H9 (cell line): ENCODE measurements at regions not wholly inside any gene's neighbourhood (a gene's known extent, or its start where the extent isn't known, plus 50 kb on each side); places are given as distances from the start of the nearest gene placed in this dataset.

Experiments
- DNase-seq: peaks from one replicate; pipeline ENCODE4 v3.0.0-alpha.2; 2017
- H2AFZ ChIP-seq: one replicate; pipeline ENCODE4 v1.6.1; 2013; ENCODE audit warnings: mild to moderate bottlenecking, low read length, control low read depth, moderate library complexity
- H2AK5ac ChIP-seq: 2 replicates; pipeline ENCODE4 v1.6.1; 2013; ENCODE audit warnings: low read length, control low read depth, mixed read lengths; ENCODE audit not compliant: insufficient read length
- H2BK120ac ChIP-seq: one replicate; pipeline ENCODE4 v1.6.1; 2013; ENCODE audit warnings: low read depth, mild to moderate bottlenecking, low read length, control low read depth, inconsistent platforms; ENCODE audit not compliant: poor library complexity, severe bottlenecking
- H2BK12ac ChIP-seq: 2 replicates; pipeline ENCODE4 v1.6.1; 2013; ENCODE audit warnings: low read length, control low read depth, mixed read lengths, low read depth; ENCODE audit not compliant: insufficient read length
- H2BK15ac ChIP-seq: 2 replicates; pipeline ENCODE4 v1.6.1; 2013; ENCODE audit warnings: low read depth, low read length, control low read depth
- H2BK20ac ChIP-seq: one replicate; pipeline ENCODE4 v1.6.1; 2013; ENCODE audit warnings: low read depth, mild to moderate bottlenecking, low read length, control low read depth, inconsistent platforms; ENCODE audit not compliant: poor library complexity, severe bottlenecking
- H2BK5ac ChIP-seq: 2 replicates; pipeline ENCODE4 v1.6.1; 2013; ENCODE audit warnings: low read length, control low read depth, mixed read lengths; ENCODE audit not compliant: insufficient read length
- H3K14ac ChIP-seq: 2 replicates; pipeline ENCODE4 v1.6.1; 2013; ENCODE audit warnings: low read length, control low read depth; ENCODE audit not compliant: insufficient read depth
- H3K18ac ChIP-seq: 2 replicates; pipeline ENCODE4 v1.6.1; 2013; ENCODE audit warnings: low read depth, mild to moderate bottlenecking, mixed read lengths, low read length, control low read depth; ENCODE audit not compliant: insufficient read length
- H3K23ac ChIP-seq: 2 replicates; pipeline ENCODE4 v1.6.1; 2013; ENCODE audit warnings: low read length, control low read depth, mixed read lengths, low read depth; ENCODE audit not compliant: insufficient read length
- H3K23me2 ChIP-seq: 2 replicates; pipeline ENCODE4 v1.6.1; 2013; ENCODE audit warnings: low read depth, mild to moderate bottlenecking, mixed read lengths, low read length, control low read depth; ENCODE audit not compliant: insufficient read length, poor library complexity, severe bottlenecking
- H3K27ac ChIP-seq: 2 replicates; pipeline ENCODE4 v1.5.1; 2013; ENCODE audit warnings: low read length, control low read depth, mixed read lengths, low read depth; ENCODE audit not compliant: insufficient read length
- H3K27me3 ChIP-seq: 2 replicates; pipeline ENCODE4 v1.6.1; 2013; ENCODE audit warnings: low read length, control low read depth, inconsistent platforms; ENCODE audit not compliant: insufficient read depth
- H3K4ac ChIP-seq: 2 replicates; pipeline ENCODE4 v1.6.1; 2013; ENCODE audit warnings: low read depth, mild to moderate bottlenecking, control low read depth, inconsistent platforms, low read length, moderate library complexity
- H3K4me1 ChIP-seq: 2 replicates; pipeline ENCODE4 v1.6.1; 2013; ENCODE audit warnings: low read length, control low read depth, inconsistent platforms; ENCODE audit not compliant: insufficient read depth
- H3K4me2 ChIP-seq: 2 replicates; pipeline ENCODE4 v1.6.1; 2013; ENCODE audit warnings: low read length, control low read depth, mixed read lengths; ENCODE audit not compliant: insufficient read length, insufficient read depth
- H3K56ac ChIP-seq: 2 replicates; pipeline ENCODE4 v1.6.1; 2013; ENCODE audit warnings: low read depth, mild to moderate bottlenecking, mixed read lengths, low read length, control low read depth; ENCODE audit not compliant: insufficient read length
- H3K79me1 ChIP-seq: 2 replicates; pipeline ENCODE4 v1.6.1; 2013; ENCODE audit warnings: low read depth, mild to moderate bottlenecking, moderate library complexity, low read length, control low read depth, inconsistent platforms; ENCODE audit not compliant: insufficient read depth, poor library complexity, severe bottlenecking
- H3K79me2 ChIP-seq: 2 replicates; pipeline ENCODE4 v1.6.1; 2013; ENCODE audit warnings: low read length, control low read depth, inconsistent platforms; ENCODE audit not compliant: insufficient read depth
- H3K9ac ChIP-seq: 2 replicates; pipeline ENCODE4 v1.6.1; 2013; ENCODE audit warnings: low read length, control low read depth, mixed read lengths; ENCODE audit not compliant: insufficient read length; ENCODE audit errors: extremely low read depth
- H3K9me3 ChIP-seq: one replicate; pipeline ENCODE4 v1.6.1; 2013; ENCODE audit warnings: low read depth, low read length, inconsistent platforms; ENCODE audit not compliant: control insufficient read depth
- H3T11ph ChIP-seq: one replicate; pipeline ENCODE4 v1.6.1; 2013; ENCODE audit warnings: mild to moderate bottlenecking, low read length, control low read depth, inconsistent platforms
- H4K20me1 ChIP-seq: one replicate; pipeline ENCODE4 v1.6.1; 2013; ENCODE audit not compliant: control insufficient read depth, insufficient read length, insufficient read depth
- H4K5ac ChIP-seq: 2 replicates; pipeline ENCODE4 v1.6.1; 2013; ENCODE audit warnings: low read depth, mild to moderate bottlenecking, mixed read lengths, low read length, control low read depth; ENCODE audit not compliant: insufficient read length
- H4K8ac ChIP-seq: replicated peaks from 2 replicates; pipeline ENCODE4 v1.6.1; 2013; ENCODE audit warnings: low read length, control low read depth, mixed read lengths, low read depth; ENCODE audit not compliant: insufficient read length
- H4K91ac ChIP-seq: 2 replicates; pipeline ENCODE4 v1.6.1; 2013; ENCODE audit warnings: low read depth, mild to moderate bottlenecking, moderate library complexity, mixed read lengths, low read length, control low read depth; ENCODE audit not compliant: insufficient read length
- H3K27ac Mint-ChIP-seq, 3 experiments: 2 replicates in 2 of 3; 3 replicates in 1 of 3; pipeline ENCODE4 v1.8.0; 2020 to 2021; ENCODE audit warnings: mixed read lengths in 3 of 3, mild to moderate bottlenecking in 1 of 3, moderate library complexity in 1 of 3
- H3K27me3 Mint-ChIP-seq: 2 replicates; pipeline ENCODE4 v1.8.0; 2021; ENCODE audit warnings: low read depth, mild to moderate bottlenecking, moderate library complexity, mixed read lengths
- H3K36me3 Mint-ChIP-seq, 3 experiments: 2 replicates in 2 of 3; 3 replicates in 1 of 3; pipeline ENCODE4 v1.8.0; 2020 to 2021; ENCODE audit warnings: low read depth in 3 of 3, mixed read lengths in 3 of 3; ENCODE audit not compliant: insufficient read depth in 1 of 3
- H3K4me1 Mint-ChIP-seq, 2 experiments: 2 replicates each; pipeline ENCODE4 v1.8.0; 2020; ENCODE audit warnings: mixed read lengths in 2 of 2
- H3K4me3 Mint-ChIP-seq, 2 experiments: 2 replicates in 1 of 2; 3 replicates in 1 of 2; pipeline ENCODE4 v1.8.0; 2020 to 2021; ENCODE audit warnings: mild to moderate bottlenecking in 2 of 2, mixed read lengths in 2 of 2, moderate library complexity in 1 of 2
- H3K9me3 Mint-ChIP-seq, 2 experiments: 2 replicates in 1 of 2; 3 replicates in 1 of 2; pipeline ENCODE4 v1.8.0; 2020; ENCODE audit warnings: mild to moderate bottlenecking in 2 of 2, mixed read lengths in 2 of 2, moderate library complexity in 1 of 2
- CTCF ChIP-seq: fragments of 200-600 bp; sonication (generic); conservative IDR thresholded peaks from 3 replicates; pipeline ENCODE4 v1.8.0; 2021; ENCODE audit warnings: antibody characterized with exemption, mild to moderate bottlenecking
- WGBS: extraction: QIAGEN DNeasy Blood & Tissue Kit; methylation state at CpG from one replicate; pipeline ENCODE4 v1.1.7; 2013; ENCODE audit warnings: missing lambda C conversion rate, low lambda C conversion rate, mixed read lengths; ENCODE audit not compliant: insufficient read length; ENCODE audit errors: extremely low coverage; 5-methylcytosine and 5-hydroxymethylcytosine counted together

- no peak overlapping the region for H3K27ac ChIP-seq
- no peaks in the 10 kb centered on the region for H3K9me3 Mint-ChIP-seq
Measured at GRCh38 chr18:41621177-41621576, 333.9 kb upstream of the PIK3C3 start.

More at GRCh38 chr18:41621177-41621576, 333.9 kb upstream of the PIK3C3 start:
- Histone ChIP-seq H3K4me2 (no peak overlapping the region), H4K91ac (no peak overlapping the region), H2BK120ac (no peak overlapping the region), H3K4me1 (peaks cover 6% of the 10 kb centered on the region; the same call in 1 of the 2 replicates), H2BK5ac (no peak overlapping the region), H2BK20ac (no peak overlapping the region), H4K20me1 (no peaks in the 10 kb centered on the region), H4K8ac (no peak overlapping the region), H3K18ac (no peak overlapping the region), H4K5ac (no peak overlapping the region), H3K4ac (no peak overlapping the region), H3K9ac (no peak overlapping the region), H3K9me3 (no peaks in the 10 kb centered on the region), H3K56ac (no peak overlapping the region), H2AK5ac (no peak overlapping the region), H3K79me1 (peaks cover under 1% of the 10 kb centered on the region), H2AFZ (no peak overlapping the region), H3K14ac (no peak overlapping the region), H3K23me2 (no peaks in the 10 kb centered on the region), H2BK12ac (no peak overlapping the region), H3K27me3 (no peaks in the 10 kb centered on the region), H3K79me2 (peaks cover 4% of the 10 kb centered on the region; the same call in 1 of the 2 replicates), H2BK15ac (no peak overlapping the region), H3T11ph (no peak overlapping the region), H3K23ac (no peak overlapping the region)
- Mint-ChIP-seq H3K36me3 (no peaks in the 10 kb centered on the region), H3K27me3 (no peaks in the 10 kb centered on the region), H3K4me1 (peaks cover 24 to 28% of the 10 kb centered on the region in 2 experiments), H3K4me3 (no peak overlapping the region), H3K27ac (peak overlapping the region in 1 of 3 experiments; percentile 53; a peak in 1 of 7 replicates)
- no peak for TF ChIP-seq CTCF
- WGBS, result no CpG with 5 or more reads among the region's 1 CpG
- no peak for DNase-seq
